ENCODE measurements at regions not wholly inside any gene's neighbourhood (a gene's known extent, or its start where the extent isn't known, plus 50 kb on each side); places are given as distances from the start of the nearest gene placed in this dataset.

DNA sequence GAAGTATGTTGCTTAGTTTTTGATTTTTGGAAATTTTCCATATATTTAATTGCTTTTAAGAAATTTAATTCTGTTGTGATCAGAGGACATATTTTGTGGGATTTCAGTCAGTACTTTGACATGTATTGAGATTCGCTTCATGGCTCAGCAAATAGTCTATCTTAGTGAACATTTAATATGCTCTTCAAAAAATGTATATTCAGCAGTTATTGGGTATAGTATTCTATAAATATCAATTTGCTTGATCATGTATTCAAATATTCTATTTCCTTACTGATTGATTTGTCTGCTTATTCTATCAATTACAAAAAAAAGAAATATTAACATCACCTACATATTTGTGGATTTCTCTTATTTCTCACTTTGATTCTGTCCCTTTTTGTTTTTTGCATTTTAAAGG lies 79.5 kb upstream of the HAND1 start:
- TF ChIP-seq, protein P1, sequence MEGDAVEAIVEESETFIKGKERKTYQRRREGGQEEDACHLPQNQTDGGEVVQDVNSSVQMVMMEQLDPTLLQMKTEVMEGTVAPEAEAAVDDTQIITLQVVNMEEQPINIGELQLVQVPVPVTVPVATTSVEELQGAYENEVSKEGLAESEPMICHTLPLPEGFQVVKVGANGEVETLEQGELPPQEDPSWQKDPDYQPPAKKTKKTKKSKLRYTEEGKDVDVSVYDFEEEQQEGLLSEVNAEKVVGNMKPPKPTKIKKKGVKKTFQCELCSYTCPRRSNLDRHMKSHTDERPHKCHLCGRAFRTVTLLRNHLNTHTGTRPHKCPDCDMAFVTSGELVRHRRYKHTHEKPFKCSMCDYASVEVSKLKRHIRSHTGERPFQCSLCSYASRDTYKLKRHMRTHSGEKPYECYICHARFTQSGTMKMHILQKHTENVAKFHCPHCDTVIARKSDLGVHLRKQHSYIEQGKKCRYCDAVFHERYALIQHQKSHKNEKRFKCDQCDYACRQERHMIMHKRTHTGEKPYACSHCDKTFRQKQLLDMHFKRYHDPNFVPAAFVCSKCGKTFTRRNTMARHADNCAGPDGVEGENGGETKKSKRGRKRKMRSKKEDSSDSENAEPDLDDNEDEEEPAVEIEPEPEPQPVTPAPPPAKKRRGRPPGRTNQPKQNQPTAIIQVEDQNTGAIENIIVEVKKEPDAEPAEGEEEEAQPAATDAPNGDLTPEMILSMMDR (IDR thresholded peaks at IDR 0.05; ENCODE audit: control extremely low read depth in 1 of 3, insufficient read depth in 1 of 3, low read depth in 1 of 3, low read length in 3 of 3) = no peak
- TF ChIP-seq YY1 (IDR thresholded peaks at IDR 0.05; ENCODE audit: low read depth, low read length) (no peak), SP4 (IDR thresholded peaks at IDR 0.05; ENCODE audit: low read length) (no peak), ZNF274 (IDR thresholded peaks at IDR 0.05; ENCODE audit: borderline replicate concordance, extremely low read depth, low read length) (no peak), POLR2AphosphoS5 (IDR thresholded peaks at IDR 0.05; ENCODE audit: low read depth, low read length) (no peak), BCL11A (IDR thresholded peaks at IDR 0.05; ENCODE audit: low read depth in 2 of 2, low read length in 2 of 2) (no peak), GABPA (IDR thresholded peaks at IDR 0.05; ENCODE audit: borderline replicate concordance, insufficient read depth, low read length) (no peak)
- TF ChIP-seq, protein P2, sequence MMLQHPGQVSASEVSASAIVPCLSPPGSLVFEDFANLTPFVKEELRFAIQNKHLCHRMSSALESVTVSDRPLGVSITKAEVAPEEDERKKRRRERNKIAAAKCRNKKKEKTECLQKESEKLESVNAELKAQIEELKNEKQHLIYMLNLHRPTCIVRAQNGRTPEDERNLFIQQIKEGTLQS (IDR thresholded peaks at IDR 0.05; ENCODE audit: insufficient read depth, low read depth, low read length) = no peak
